Stimulated activated naive CD8-positive, alpha-beta T cell treated with anti-CD3 and anti-CD28 coated beads, Interleukin-15, Interleukin-2, amounts not matched to agents 100 ng/mL and 50 ng/mL, for 24 hours (primary cell): ENCODE measurements at regions not wholly inside any gene's neighbourhood (a gene's known extent, or its start where the extent isn't known, plus 50 kb on each side); places are given as distances from the start of the nearest gene placed in this dataset.
"Not testable (repeated sequence)": the region's sequence is repeated elsewhere in the genome, so short reads cannot be mapped to it uniquely, and the experiment has no call there.

Experiments
- H3K27ac Mint-ChIP-seq: one replicate; pipeline ENCODE4 v1.8.0; 2021; ENCODE audit warnings: mild to moderate bottlenecking, mixed read lengths
- H3K27me3 Mint-ChIP-seq: one replicate; pipeline ENCODE4 v1.8.0; 2021; ENCODE audit warnings: mixed read lengths
- H3K36me3 Mint-ChIP-seq: one replicate; pipeline ENCODE4 v1.8.0; 2021; ENCODE audit warnings: low read depth, mixed read lengths
- H3K4me1 Mint-ChIP-seq: one replicate; pipeline ENCODE4 v1.8.0; 2021; ENCODE audit warnings: low read depth, mixed read lengths
- H3K4me3 Mint-ChIP-seq: one replicate; pipeline ENCODE4 v1.8.0; 2021; ENCODE audit warnings: mild to moderate bottlenecking, mixed read lengths
- H3K9me3 Mint-ChIP-seq: one replicate; pipeline ENCODE4 v1.8.0; 2021; ENCODE audit warnings: mixed read lengths

- not testable (repeated sequence) for H3K4me3 Mint-ChIP-seq, H3K9me3 Mint-ChIP-seq, H3K27ac Mint-ChIP-seq, H3K4me1 Mint-ChIP-seq, H3K36me3 Mint-ChIP-seq, H3K27me3 Mint-ChIP-seq
Measured at GRCh38 chr16:16935909-16936308, 534.9 kb downstream of the XYLT1 start.

GRCh38 chr16:16937576-16937975, 533.2 kb downstream of the XYLT1 start:
- H3K4me1 Mint-ChIP-seq: no peaks in the 10 kb centered on the region
- no peak overlapping the region for H3K4me3 Mint-ChIP-seq
- no peaks in the 10 kb centered on the region for H3K36me3 Mint-ChIP-seq
- no peak overlapping the region for H3K27ac Mint-ChIP-seq
- H3K27me3 Mint-ChIP-seq: peaks cover 3% of the 10 kb centered on the region
- H3K9me3 Mint-ChIP-seq: no peaks in the 10 kb centered on the region

- Mint-ChIP-seq H3K4me3 (no peak overlapping the region), H3K9me3 (no peaks in the 10 kb centered on the region), H3K27me3 (peaks cover 3% of the 10 kb centered on the region), H3K4me1 (no peaks in the 10 kb centered on the region), H3K36me3 (no peaks in the 10 kb centered on the region), H3K27ac (no peak overlapping the region)
Measured at GRCh38 chr16:16938009-16938408, 532.8 kb downstream of the XYLT1 start.

GRCh38 chr16:16938980-16939379, 531.8 kb downstream of the XYLT1 start:
- Mint-ChIP-seq H3K27ac (no peak overlapping the region), H3K36me3 (no peaks in the 10 kb centered on the region), H3K4me3 (no peak overlapping the region), H3K4me1 (no peaks in the 10 kb centered on the region), H3K27me3 (peaks cover 3% of the 10 kb centered on the region), H3K9me3 (no peaks in the 10 kb centered on the region)

GRCh38 chr16:16940351-16940750, 530.4 kb downstream of the XYLT1 start:
- no peaks in the 10 kb centered on the region for H3K36me3 Mint-ChIP-seq
- H3K4me1 Mint-ChIP-seq: no peaks in the 10 kb centered on the region
- no peak overlapping the region for H3K27ac Mint-ChIP-seq
- no peaks in the 10 kb centered on the region for H3K9me3 Mint-ChIP-seq
- H3K27me3 Mint-ChIP-seq: peaks cover 3% of the 10 kb centered on the region
- H3K4me3 Mint-ChIP-seq: no peak overlapping the region

- not testable (repeated sequence) for H3K4me3 Mint-ChIP-seq, H3K9me3 Mint-ChIP-seq, H3K27me3 Mint-ChIP-seq, H3K27ac Mint-ChIP-seq, H3K36me3 Mint-ChIP-seq, H3K4me1 Mint-ChIP-seq
Measured at GRCh38 chr16:16942849-16943248, 527.9 kb downstream of the XYLT1 start.

GRCh38 chr16:16945207-16945606, 525.6 kb downstream of the XYLT1 start:
- no peak overlapping the region for H3K4me3 Mint-ChIP-seq
- H3K36me3 Mint-ChIP-seq: no peaks in the 10 kb centered on the region
- no peaks in the 10 kb centered on the region for H3K27me3 Mint-ChIP-seq
- H3K4me1 Mint-ChIP-seq: no peaks in the 10 kb centered on the region
- H3K27ac Mint-ChIP-seq: no peak overlapping the region
- peaks cover 8% of the 10 kb centered on the region for H3K9me3 Mint-ChIP-seq

GRCh38 chr16:16956376-16956775, 514.4 kb downstream of the XYLT1 start:
- no peaks in the 10 kb centered on the region for H3K9me3 Mint-ChIP-seq
- no peaks in the 10 kb centered on the region for H3K4me1 Mint-ChIP-seq
- H3K4me3 Mint-ChIP-seq: no peak overlapping the region
- H3K27ac Mint-ChIP-seq: no peak overlapping the region
- H3K27me3 Mint-ChIP-seq: peaks cover 4% of the 10 kb centered on the region
- no peaks in the 10 kb centered on the region for H3K36me3 Mint-ChIP-seq

GRCh38 chr16:16960785-16961184, 510.0 kb downstream of the XYLT1 start:
- peaks cover 4% of the 10 kb centered on the region for H3K9me3 Mint-ChIP-seq
- no peaks in the 10 kb centered on the region for H3K36me3 Mint-ChIP-seq
- H3K27ac Mint-ChIP-seq: no peak overlapping the region
- H3K4me3 Mint-ChIP-seq: no peak overlapping the region
- peaks cover 8% of the 10 kb centered on the region for H3K27me3 Mint-ChIP-seq
- H3K4me1 Mint-ChIP-seq: no peaks in the 10 kb centered on the region

GRCh38 chr16:16966439-16966838, 504.3 kb downstream of the XYLT1 start:
- peaks cover 9% of the 10 kb centered on the region for H3K9me3 Mint-ChIP-seq
- H3K36me3 Mint-ChIP-seq: no peaks in the 10 kb centered on the region
- H3K27me3 Mint-ChIP-seq: peaks cover 8% of the 10 kb centered on the region
- H3K27ac Mint-ChIP-seq: no peak overlapping the region
- H3K4me1 Mint-ChIP-seq: no peaks in the 10 kb centered on the region
- H3K4me3 Mint-ChIP-seq: no peak overlapping the region

- Mint-ChIP-seq H3K27ac (no peak overlapping the region), H3K36me3 (no peaks in the 10 kb centered on the region), H3K4me1 (no peaks in the 10 kb centered on the region), H3K27me3 (peaks cover 7% of the 10 kb centered on the region), H3K4me3 (no peak overlapping the region), H3K9me3 (peaks cover 5% of the 10 kb centered on the region)
Measured at GRCh38 chr16:16971042-16971441, 499.7 kb downstream of the XYLT1 start.

GRCh38 chr16:16972831-16973230, 497.9 kb downstream of the XYLT1 start:
- no peak overlapping the region for H3K27ac Mint-ChIP-seq
- H3K4me1 Mint-ChIP-seq: peaks cover 5% of the 10 kb centered on the region
- H3K9me3 Mint-ChIP-seq: peaks cover 5% of the 10 kb centered on the region
- no peak overlapping the region for H3K4me3 Mint-ChIP-seq
- peaks cover 5% of the 10 kb centered on the region for H3K27me3 Mint-ChIP-seq
- H3K36me3 Mint-ChIP-seq: no peaks in the 10 kb centered on the region

GRCh38 chr16:16973707-16974591, 496.8 kb downstream of the XYLT1 start:
- Mint-ChIP-seq H3K36me3 (no peaks in the 10 kb centered on the region), H3K4me1 (peaks cover 5% of the 10 kb centered on the region), H3K27me3 (peaks cover 5% of the 10 kb centered on the region), H3K9me3 (peaks cover 5% of the 10 kb centered on the region), H3K27ac (no peak overlapping the region), H3K4me3 (no peak overlapping the region)

GRCh38 chr16:16982614-16983013, 488.1 kb downstream of the XYLT1 start:
- Mint-ChIP-seq H3K9me3 (peaks cover 4% of the 10 kb centered on the region), H3K4me1 (peaks cover 8% of the 10 kb centered on the region), H3K27me3 (no peaks in the 10 kb centered on the region), H3K27ac (no peak overlapping the region), H3K36me3 (peaks cover 3% of the 10 kb centered on the region), H3K4me3 (no peak overlapping the region)

GRCh38 chr16:16983582-16983981, 487.2 kb downstream of the XYLT1 start:
- Mint-ChIP-seq H3K27ac (no peak overlapping the region), H3K4me1 (peaks cover 5% of the 10 kb centered on the region), H3K4me3 (no peak overlapping the region), H3K9me3 (peaks cover 4% of the 10 kb centered on the region), H3K36me3 (peaks cover 3% of the 10 kb centered on the region), H3K27me3 (no peaks in the 10 kb centered on the region)

GRCh38 chr16:16984091-16984490, 486.7 kb downstream of the XYLT1 start:
- H3K4me1 Mint-ChIP-seq, H3K4me3 Mint-ChIP-seq, H3K36me3 Mint-ChIP-seq, H3K27me3 Mint-ChIP-seq, H3K9me3 Mint-ChIP-seq, H3K27ac Mint-ChIP-seq: not testable (repeated sequence)
